ENCODE measurements at regions not wholly inside any gene's neighbourhood (a gene's known extent, or its start where the extent isn't known, plus 50 kb on each side); places are given as distances from the start of the nearest gene placed in this dataset.

DNA sequence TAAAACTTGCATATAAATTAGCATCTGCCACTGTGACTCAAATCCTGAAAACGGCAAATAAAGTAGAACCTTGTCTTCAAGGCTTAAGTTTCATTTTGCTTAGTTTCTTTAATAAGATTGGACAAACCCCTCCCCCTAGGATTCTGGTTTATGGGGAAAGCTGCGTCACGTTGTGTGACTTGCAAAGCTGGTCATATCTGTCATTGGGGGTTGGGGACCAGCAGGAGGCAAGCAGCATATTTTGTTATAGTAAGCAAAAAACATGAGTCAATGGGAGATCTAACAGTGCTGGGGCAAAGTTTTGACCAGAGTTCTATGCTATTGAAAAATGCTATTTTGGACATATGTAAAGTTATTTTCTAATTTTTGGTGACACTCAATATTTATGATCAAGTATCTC is 407.3 kb downstream of the PCDH18 start:
- no peak for TF ChIP-seq EP300 (IDR thresholded peaks at IDR 0.05)
- no peak for TF ChIP-seq POLR2AphosphoS5 (IDR thresholded peaks at IDR 0.05)
- TF ChIP-seq, protein P1, sequence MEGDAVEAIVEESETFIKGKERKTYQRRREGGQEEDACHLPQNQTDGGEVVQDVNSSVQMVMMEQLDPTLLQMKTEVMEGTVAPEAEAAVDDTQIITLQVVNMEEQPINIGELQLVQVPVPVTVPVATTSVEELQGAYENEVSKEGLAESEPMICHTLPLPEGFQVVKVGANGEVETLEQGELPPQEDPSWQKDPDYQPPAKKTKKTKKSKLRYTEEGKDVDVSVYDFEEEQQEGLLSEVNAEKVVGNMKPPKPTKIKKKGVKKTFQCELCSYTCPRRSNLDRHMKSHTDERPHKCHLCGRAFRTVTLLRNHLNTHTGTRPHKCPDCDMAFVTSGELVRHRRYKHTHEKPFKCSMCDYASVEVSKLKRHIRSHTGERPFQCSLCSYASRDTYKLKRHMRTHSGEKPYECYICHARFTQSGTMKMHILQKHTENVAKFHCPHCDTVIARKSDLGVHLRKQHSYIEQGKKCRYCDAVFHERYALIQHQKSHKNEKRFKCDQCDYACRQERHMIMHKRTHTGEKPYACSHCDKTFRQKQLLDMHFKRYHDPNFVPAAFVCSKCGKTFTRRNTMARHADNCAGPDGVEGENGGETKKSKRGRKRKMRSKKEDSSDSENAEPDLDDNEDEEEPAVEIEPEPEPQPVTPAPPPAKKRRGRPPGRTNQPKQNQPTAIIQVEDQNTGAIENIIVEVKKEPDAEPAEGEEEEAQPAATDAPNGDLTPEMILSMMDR (IDR thresholded peaks at IDR 0.05): no peak
